IPS-20b (cell line): ENCODE measurements at regions not wholly inside any gene's neighbourhood (a gene's known extent, or its start where the extent isn't known, plus 50 kb on each side); places are given as distances from the start of the nearest gene placed in this dataset.
"Not testable (repeated sequence)": the region's sequence is repeated elsewhere in the genome, so short reads cannot be mapped to it uniquely, and the experiment has no call there.

ENCODE experiments used
- H3K27ac ChIP-seq: one replicate; pipeline ENCODE4 v1.5.1; 2013; ENCODE audit warnings: low read length
- H3K27me3 ChIP-seq: 2 replicates; pipeline ENCODE4 v1.6.1; 2013; ENCODE audit warnings: mild to moderate bottlenecking, low read length, inconsistent platforms; ENCODE audit not compliant: insufficient read depth
- H3K36me3 ChIP-seq: 2 replicates; pipeline ENCODE4 v1.6.1; 2013; ENCODE audit warnings: low read depth, mild to moderate bottlenecking, inconsistent platforms, low read length, moderate library complexity; ENCODE audit not compliant: insufficient read depth
- H3K4me1 ChIP-seq: 2 replicates; pipeline ENCODE4 v1.6.1; 2013; ENCODE audit warnings: mild to moderate bottlenecking, control low read depth, inconsistent platforms, low read length, moderate library complexity; ENCODE audit not compliant: insufficient read depth
- H3K4me3 ChIP-seq: 2 replicates; pipeline ENCODE4 v1.5.1; 2013; ENCODE audit warnings: mild to moderate bottlenecking, low read length, inconsistent platforms
- H3K9ac ChIP-seq: 2 replicates; pipeline ENCODE4 v1.6.1; 2013; ENCODE audit warnings: low read depth, mild to moderate bottlenecking, inconsistent platforms, low read length, moderate library complexity
- H3K9me3 ChIP-seq: 2 replicates; pipeline ENCODE4 v1.6.1; 2013; ENCODE audit warnings: mild to moderate bottlenecking, low read depth, low read length, inconsistent platforms; ENCODE audit not compliant: insufficient read depth

DNA sequence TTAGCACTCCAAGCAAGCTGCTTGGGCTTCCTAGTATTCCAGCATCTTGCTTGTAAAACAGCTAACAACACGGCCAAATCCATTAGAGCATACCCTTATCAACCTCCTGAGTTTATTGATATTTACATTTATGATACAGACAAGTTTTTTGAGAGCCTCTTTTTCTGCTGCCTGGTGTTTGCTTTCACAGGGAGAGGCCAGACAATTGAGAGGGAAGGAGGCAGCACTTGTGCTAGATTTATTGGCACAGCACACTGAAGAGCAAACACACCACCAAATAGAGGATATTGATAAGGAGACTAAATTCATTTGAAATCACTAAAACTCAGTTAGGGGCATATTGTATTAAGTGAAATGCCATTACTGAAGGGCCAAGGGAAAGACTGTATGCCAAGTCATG is 1142.3 kb upstream of the FANCL start:
- no peak overlapping the region for H3K27ac ChIP-seq
- H3K4me1 ChIP-seq = no peaks in the 10 kb centered on the region
- H3K27me3 ChIP-seq = no peaks in the 10 kb centered on the region
- H3K9me3 ChIP-seq = no peaks in the 10 kb centered on the region
- no peak overlapping the region for H3K4me3 ChIP-seq
- no peak overlapping the region for H3K9ac ChIP-seq
- H3K36me3 ChIP-seq = no peaks in the 10 kb centered on the region

DNA sequence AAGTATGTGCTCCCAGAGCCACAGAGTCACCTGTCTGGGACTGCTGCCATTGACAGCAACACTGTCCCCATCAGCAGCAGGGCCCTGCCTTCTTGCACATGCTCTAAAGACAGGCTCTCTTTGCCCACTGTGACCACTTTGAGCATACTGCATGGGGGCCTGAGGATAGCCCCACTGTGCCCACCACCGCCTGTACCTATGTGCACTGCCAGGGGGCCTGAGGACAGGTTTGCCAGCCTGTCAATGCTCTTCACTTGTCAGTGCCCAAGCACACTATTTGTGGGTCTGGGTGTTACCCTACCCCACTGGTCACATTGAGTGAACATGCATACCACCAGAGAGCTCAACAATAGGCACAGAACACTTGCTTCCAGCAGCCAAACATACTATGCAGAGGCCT is 1137.0 kb upstream of the FANCL start:
- no peaks in the 10 kb centered on the region for H3K27me3 ChIP-seq
- H3K4me3 ChIP-seq = no peak overlapping the region
- no peaks in the 10 kb centered on the region; the same call in 1 of the 2 replicates for H3K4me1 ChIP-seq
- H3K9ac ChIP-seq = no peak overlapping the region
- no peak overlapping the region for H3K27ac ChIP-seq
- no peaks in the 10 kb centered on the region for H3K36me3 ChIP-seq
- no peaks in the 10 kb centered on the region for H3K9me3 ChIP-seq

DNA sequence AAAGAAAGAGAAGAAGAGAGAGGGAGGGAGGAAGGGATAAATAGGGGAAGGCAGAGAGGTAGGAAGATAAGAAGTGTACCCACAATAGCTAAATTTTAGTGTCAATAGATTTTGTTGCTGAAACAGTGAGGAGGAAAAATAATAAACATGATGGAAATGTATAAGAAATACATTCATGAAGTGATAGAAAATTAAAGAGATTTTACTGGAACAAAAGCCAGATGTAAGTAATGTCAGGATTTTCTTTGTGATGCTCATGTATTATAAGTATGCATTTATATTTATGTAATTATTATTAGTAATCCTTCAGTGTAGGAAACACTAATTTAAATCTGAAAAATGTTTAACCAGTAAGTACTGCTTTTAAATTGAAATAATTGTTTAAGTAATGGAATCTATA is 1125.2 kb upstream of the FANCL start:
- H3K4me1 ChIP-seq = no peaks in the 10 kb centered on the region
- H3K27ac ChIP-seq = no peak overlapping the region

DNA sequence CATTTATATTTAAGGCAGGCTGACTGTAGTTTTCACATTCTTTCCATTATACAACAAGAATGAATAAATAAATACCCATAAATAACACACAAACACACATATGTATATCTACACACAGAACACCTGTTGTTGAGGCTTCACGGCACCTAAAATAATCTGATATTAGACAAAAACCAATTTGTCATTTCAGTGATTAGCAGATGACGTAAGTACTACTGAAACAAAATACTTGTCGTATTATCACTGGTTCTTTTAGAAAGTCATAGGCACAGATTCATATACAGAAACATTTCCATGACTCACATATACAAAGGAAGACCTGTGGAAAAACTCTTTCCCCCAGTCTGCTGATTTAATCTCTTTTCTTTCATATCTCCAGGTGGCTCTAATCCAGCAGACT is 1113.4 kb upstream of the FANCL start:
- H3K27ac ChIP-seq = no peak overlapping the region
- no peak overlapping the region for H3K9ac ChIP-seq
- no peaks in the 10 kb centered on the region for H3K9me3 ChIP-seq
- H3K36me3 ChIP-seq = no peaks in the 10 kb centered on the region
- H3K27me3 ChIP-seq = no peaks in the 10 kb centered on the region
- no peaks in the 10 kb centered on the region for H3K4me1 ChIP-seq
- H3K4me3 ChIP-seq = no peak overlapping the region

More for the DNA sequence above, 1125.2 kb upstream of the FANCL start:
- no peaks in the 10 kb centered on the region for H3K9me3 ChIP-seq
- H3K36me3 ChIP-seq = no peaks in the 10 kb centered on the region
- H3K4me3 ChIP-seq = no peak overlapping the region
- H3K27me3 ChIP-seq = no peaks in the 10 kb centered on the region
- H3K9ac ChIP-seq = no peak overlapping the region

DNA sequence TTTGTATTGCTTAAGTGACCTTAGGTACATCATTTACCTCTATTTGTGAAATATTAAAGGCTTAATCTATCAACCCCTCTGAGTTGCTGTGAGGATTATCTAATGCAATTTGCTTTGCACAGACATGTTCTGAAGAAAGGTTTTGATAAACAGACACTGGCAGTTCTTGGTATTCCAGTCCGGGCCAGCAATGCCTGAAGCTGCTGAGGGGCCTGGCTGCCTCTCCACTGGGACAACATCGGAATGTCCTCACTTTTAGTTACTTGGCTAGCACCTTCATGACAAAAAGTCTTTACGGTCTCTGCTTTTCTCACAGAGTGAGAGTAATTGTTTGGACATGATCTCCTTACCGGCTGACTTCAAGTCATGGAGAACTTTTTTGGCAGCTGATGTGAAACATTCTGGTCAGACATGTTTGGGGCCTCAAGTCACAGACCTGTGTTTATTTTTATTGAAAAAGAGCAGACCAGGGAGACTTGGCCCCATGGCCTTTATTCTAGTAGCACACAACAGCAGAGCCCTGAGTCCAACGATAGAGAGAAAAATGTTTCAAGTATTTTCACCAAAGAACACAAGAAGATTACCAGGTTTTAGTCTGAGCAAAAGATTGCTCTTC is 1112.3 kb upstream of the FANCL start:
- Histone ChIP-seq H3K9me3 (no peaks in the 10 kb centered on the region), H3K27ac (no peak overlapping the region), H3K4me1 (no peaks in the 10 kb centered on the region), H3K9ac (no peak overlapping the region), H3K27me3 (no peaks in the 10 kb centered on the region), H3K4me3 (no peak overlapping the region), H3K36me3 (no peaks in the 10 kb centered on the region)

DNA sequence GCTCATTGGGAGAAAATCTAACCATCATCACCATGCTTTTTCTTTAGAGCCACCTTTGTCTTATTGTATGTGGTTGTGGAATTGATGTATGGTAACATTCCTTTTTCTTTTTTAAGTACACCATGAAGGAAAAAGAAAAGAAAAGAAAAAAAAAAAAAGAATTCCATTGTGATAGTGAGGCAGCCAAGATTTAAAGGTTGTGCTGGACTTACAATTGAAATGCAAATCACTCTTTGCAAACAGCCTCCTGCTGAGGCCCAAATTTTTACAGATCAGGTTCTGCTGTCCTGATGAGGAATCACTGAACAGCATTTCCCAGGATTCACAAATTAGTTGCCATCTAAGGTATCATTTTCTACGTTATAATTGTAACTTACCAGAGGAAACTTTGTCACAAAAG is 1101.0 kb upstream of the FANCL start:
- H3K4me3 ChIP-seq = no peak overlapping the region
- H3K27me3 ChIP-seq = no peaks in the 10 kb centered on the region
- no peak overlapping the region for H3K27ac ChIP-seq

DNA sequence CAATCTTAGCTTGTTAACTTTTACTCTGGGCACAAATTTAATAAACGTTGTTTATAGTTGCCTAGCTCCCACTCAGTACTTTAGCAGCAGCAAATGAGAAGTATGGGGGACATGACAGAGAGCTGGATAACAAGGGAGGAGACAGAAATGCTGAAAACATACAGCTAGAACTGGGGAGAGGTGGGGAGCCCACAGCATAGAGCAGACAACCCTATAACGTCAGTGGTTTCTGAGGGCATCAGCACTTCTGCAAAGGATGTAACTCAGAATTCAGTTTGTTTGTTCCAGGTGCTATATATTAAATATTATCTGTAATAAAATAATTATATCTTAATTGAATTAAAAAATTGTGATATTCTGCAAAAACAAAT is 1098.7 kb upstream of the FANCL start:
- Histone ChIP-seq H3K36me3 (no peaks in the 10 kb centered on the region), H3K27ac (no peak overlapping the region), H3K27me3 (no peaks in the 10 kb centered on the region), H3K9me3 (no peaks in the 10 kb centered on the region), H3K4me3 (no peak overlapping the region), H3K4me1 (peaks cover 16% of the 10 kb centered on the region; the same call in 1 of the 2 replicates), H3K9ac (no peak overlapping the region)

More for the DNA sequence above, 1101.0 kb upstream of the FANCL start:
- Histone ChIP-seq H3K4me1 (peaks cover 16% of the 10 kb centered on the region; the same call in 1 of the 2 replicates), H3K9me3 (no peaks in the 10 kb centered on the region), H3K9ac (no peak overlapping the region), H3K36me3 (no peaks in the 10 kb centered on the region)

DNA sequence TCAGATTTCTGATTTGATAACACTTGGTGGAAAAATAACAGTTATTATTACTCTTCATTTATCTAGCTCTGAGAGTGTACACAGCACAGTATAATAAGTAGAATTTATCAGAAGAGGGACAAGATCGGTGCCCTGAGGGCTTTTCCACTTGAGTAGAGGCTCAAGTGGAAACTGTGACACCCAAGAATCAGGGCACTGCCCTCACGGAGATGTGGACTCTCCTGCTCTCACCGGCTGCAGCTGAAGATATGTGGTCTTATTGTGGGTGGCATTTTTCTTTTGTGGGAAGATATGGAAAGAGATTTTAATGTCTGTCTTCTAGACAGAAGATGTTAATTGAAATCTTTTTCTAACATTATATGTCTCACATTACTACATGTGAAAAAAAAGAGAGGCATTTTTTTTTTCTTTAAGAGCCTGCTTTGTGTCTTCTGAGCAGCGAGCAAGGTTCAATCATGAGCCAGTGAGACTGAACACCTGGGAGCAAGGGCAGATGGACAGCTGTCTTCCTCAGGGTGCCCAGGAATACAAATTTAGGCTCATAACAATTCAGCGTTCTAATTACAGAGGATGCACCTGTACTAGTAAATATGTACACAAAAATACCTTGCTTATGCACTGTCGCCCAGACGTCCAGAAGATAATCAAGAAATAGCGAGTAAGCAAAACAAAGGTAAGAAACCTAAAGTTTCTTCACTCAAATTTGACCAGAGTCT is 1098.2 kb upstream of the FANCL start:
- Histone ChIP-seq H3K9ac (no peak overlapping the region), H3K9me3 (no peaks in the 10 kb centered on the region), H3K27ac (no peak overlapping the region), H3K36me3 (no peaks in the 10 kb centered on the region), H3K4me3 (no peak overlapping the region), H3K4me1 (peaks cover 16% of the 10 kb centered on the region; the same call in 1 of the 2 replicates), H3K27me3 (no peaks in the 10 kb centered on the region)

DNA sequence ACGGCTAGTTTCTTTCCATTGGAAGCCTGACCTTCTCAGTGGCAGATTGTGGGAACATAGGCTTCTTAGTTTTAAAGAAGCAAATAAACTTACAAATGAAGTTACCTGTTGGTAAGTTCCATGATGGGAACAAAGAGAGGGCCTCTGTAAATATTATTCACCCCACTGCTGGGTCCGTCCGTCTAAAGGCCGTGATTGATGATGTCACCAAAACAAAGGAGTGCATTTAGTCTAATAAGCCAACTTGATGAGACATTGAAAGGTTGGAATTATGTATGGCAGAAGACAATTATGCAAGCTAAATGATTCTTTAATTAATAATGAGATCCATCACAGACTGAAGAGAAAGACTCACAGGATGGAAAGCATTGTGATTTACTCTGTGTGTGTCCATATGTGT is 1091.9 kb upstream of the FANCL start:
- Histone ChIP-seq H3K9ac (no peak overlapping the region), H3K27me3 (no peaks in the 10 kb centered on the region), H3K4me3 (no peak overlapping the region), H3K9me3 (no peaks in the 10 kb centered on the region), H3K36me3 (no peaks in the 10 kb centered on the region), H3K4me1 (no peaks in the 10 kb centered on the region), H3K27ac (no peak overlapping the region)

DNA sequence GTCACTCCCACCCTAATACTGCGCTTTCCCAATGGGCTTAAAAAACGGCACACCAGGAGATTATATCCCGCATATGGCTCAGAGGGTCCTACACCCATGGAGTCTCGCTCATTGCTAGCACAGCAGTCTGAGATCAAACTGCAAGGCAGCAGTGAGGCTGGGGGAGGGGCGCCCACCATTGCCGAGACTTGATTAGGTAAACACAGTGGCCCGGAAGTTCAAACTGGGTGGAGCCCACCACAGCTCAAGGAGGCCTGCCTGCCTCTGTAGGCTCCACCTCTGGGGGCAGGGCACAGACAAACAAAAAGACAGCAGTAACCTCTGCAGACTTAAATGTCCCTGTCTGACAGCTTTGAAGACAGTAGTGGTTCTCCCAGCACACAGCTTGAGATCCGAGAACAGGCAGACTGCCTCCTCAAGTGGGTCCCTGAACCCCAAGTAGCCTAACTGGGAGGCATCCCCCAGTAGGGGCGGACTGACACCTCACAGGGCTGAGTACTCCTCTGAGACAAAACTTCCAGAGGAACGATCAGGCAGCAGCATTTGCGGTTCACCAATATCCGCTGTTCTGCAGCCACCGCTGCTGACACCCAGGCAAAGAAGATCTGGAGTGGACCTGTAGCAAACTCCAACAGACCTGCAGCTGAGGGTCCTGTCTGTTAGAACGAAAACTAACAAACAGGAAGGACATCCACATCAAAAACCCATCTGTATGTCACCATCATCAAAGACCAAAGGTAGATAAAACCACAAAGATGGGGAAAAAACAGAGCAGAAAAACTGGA is 1085.6 kb upstream of the FANCL start:
- not testable (repeated sequence) for H3K4me1 ChIP-seq, H3K27ac ChIP-seq, H3K4me3 ChIP-seq, H3K27me3 ChIP-seq, H3K36me3 ChIP-seq, H3K9me3 ChIP-seq, H3K9ac ChIP-seq

DNA sequence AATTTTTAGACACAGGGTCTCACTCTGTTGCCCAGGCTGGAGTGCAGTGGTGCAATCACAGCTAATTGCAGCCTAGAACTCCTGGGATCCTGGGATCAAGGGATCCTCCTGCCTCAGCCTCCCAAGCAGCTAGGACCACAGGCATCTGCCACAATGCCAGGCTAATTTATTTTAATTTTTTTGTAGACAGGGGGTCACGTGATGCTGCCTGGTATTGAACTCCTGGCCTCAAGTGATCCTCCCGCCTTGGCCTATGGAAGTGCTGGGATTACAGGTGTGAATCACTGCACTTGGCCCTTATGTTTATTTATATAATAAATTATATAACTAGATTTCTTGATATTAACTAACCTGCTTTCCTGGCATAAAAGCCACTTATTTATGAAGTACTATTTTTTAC is 1081.7 kb upstream of the FANCL start:
- Histone ChIP-seq H3K9ac (no peak overlapping the region), H3K27me3 (no peaks in the 10 kb centered on the region), H3K27ac (no peak overlapping the region), H3K9me3 (peaks cover 7% of the 10 kb centered on the region), H3K4me3 (no peak overlapping the region), H3K36me3 (no peaks in the 10 kb centered on the region), H3K4me1 (no peaks in the 10 kb centered on the region)

DNA sequence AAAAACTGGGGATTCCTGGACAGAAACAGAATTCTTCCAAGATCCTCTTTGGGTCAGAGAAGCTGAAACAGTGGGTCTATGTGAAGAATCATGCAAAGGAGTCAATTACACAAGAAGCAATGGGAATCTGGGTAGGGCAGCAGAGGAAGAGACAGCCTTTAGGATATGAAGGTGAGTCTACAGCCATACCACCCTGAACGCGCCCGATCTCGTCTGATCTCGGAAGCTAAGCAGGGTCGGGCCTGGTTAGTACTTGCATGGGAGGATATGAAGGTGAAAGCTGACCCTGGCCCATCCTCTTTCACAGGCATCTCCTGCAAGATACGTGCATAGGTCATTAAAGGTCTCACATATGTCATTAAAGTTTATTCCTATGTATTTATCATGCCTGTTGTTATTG is 1080.9 kb upstream of the FANCL start:
- Histone ChIP-seq H3K4me1 (no peaks in the 10 kb centered on the region), H3K27ac (no peak overlapping the region), H3K36me3 (no peaks in the 10 kb centered on the region), H3K27me3 (no peaks in the 10 kb centered on the region), H3K9me3 (peaks cover 7% of the 10 kb centered on the region), H3K9ac (no peak overlapping the region), H3K4me3 (no peak overlapping the region)
